GM19035 (cell line): ENCODE measurements at regions not wholly inside any gene's neighbourhood (a gene's known extent, or its start where the extent isn't known, plus 50 kb on each side); places are given as distances from the start of the nearest gene placed in this dataset.

ENCODE experiments used
- ATAC-seq: cut with Tn5 transposase; IDR thresholded peaks from one replicate; pipeline ENCODE4 v1.9.1; 2021; ENCODE audit not compliant: unreplicated experiment

- ATAC-seq = peak; percentile 69
Observed at GRCh38 chr6:1482381-1483166, 93.2 kb downstream of the FOXF2 start.

GRCh38 chr6:1485678-1486077 is 96.3 kb downstream of the FOXF2 start:
- ATAC-seq = no peak

- no peak for ATAC-seq
Observed at GRCh38 chr6:1486387-1486786, 97.0 kb downstream of the FOXF2 start.

DNA sequence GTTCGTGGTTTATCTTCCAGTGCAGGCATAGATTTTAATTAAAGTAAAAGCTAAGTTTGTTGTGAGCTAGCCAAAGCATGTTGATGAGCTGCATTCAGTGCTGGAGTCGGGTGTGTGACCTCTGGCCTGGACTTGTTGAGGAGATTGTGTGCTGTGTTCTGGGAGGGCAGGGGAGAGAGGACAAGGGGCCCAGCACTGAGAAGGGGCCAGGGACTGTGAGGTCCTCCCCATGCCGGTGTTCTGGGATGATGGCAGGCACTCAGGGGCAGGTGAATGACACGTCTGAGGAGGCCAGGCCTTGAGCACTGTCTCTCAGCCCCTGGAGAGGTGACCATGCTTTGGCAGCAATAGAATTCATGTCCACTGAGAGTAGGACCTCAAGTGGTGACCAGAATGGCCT is 97.9 kb downstream of the FOXF2 start:
- no peak for ATAC-seq

- ATAC-seq = no peak
Observed at GRCh38 chr6:1491025-1491424, 101.6 kb downstream of the FOXF2 start.

DNA sequence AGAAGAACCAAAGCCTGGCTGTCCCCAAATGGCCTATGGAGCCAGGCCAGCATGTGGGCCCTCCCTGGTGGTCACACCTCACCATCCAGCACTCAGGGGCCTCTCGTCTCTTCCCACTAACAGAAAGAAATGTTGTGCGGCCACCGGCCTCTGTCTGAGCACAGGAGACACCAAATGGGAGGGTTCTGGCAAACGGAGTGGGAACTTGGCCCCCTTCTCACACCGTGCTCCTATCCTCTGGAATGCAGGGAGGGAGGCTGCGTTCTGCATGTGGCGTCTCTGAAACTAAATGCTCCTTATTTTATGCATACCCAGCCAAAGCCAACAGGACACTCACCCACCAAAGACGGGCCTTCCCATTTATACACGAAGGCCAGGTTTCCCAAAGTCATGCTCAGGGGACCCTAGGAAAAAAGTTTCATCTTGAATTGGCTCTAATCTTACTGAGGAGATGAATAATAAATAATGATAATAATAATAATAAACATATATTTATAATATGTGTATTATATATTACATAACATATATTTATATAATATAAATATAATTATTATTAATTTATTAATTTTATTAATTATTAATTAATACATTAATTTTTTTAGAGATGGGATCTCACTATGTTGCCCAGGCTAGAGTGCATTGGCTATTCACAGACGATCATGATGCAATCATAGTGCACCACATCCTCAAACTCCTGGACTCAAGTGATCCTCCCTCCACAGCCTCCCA is 102.4 kb downstream of the FOXF2 start:
- ATAC-seq = no peak

- no peak for ATAC-seq
Observed at GRCh38 chr6:1494671-1495070, 105.3 kb downstream of the FOXF2 start.

DNA sequence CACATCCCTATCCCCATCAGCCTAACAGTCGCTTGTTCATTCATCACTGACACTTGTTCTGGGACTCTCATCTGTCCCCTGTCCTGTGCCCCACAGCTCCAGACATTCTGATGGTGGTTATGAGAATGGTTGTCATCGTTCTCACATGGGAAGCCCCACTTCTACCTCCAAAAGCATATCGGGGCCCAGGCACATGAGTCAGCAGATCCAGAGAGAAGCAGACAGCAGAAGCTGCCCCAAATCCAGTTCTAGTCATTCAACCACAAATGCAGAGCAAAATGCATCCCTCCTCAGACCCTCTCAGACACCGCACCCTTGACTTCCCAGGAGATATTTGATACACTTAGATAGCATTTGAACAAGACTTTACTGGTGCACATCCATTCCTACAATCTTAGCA is 106.0 kb downstream of the FOXF2 start:
- no peak for ATAC-seq

GRCh38 chr6:1496092-1496491 is 106.7 kb downstream of the FOXF2 start:
- no peak for ATAC-seq

GRCh38 chr6:1496836-1497760 is 107.7 kb downstream of the FOXF2 start:
- ATAC-seq = no peak

DNA sequence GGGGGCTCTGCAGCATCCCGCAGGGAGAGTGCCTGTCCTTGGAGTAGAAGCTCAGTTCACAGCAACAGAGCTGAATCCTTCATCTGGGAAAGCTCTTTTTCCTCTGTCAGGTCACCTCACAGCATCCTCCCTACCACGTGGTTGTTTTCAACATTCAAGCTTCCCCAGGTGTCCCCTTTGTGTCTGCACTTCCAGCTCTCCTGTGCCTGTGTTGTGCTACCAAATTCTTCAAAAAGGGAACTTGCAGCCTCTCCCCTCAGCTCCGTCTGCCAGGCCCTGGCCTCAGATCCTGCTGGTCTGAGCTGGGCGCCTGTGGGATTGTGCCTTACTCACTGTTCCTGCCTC is 108.4 kb downstream of the FOXF2 start:
- ATAC-seq = no peak

- no peak for ATAC-seq
Observed at GRCh38 chr6:1498491-1499113, 109.2 kb downstream of the FOXF2 start.

DNA sequence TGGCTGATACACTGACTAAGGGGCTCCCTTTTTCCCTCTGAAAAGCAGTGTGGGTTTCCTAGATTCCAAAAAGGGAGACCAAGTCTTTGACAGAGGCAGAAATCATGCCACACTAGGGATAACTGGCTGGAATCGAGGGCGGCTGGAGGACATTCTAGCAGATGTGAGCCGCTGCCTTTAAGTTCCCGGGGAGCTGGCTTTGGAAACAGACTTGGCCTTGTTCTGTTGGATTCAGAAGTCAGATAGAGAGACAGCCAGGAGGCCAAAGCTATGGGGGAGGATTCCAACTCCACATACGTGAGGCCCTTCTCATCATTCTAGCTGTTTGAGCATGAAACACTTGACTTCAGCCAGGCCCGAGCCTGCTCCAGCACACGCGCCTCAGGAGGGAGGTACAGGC is 109.9 kb upstream of the FOXC1 start:
- ATAC-seq = no peak

DNA sequence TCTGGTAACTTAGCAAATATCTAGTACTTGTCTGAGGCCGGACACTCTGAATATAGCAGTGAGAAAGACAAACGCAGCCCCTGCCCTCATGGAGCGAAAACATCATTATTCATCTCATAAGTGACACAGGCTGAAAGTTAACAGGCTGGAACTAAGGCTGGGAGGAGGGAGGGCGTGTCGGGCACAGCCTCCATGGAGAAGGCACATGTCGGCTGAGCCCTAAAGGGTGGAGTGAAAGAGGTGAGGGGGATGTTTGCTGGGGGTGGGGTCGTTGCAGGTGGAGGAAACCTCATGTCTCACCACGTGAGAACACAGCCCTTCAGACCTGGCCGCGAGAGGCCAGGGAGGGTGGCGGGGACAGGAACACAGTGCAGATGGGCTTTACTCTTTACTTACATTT is 108.8 kb upstream of the FOXC1 start:
- no peak for ATAC-seq

DNA sequence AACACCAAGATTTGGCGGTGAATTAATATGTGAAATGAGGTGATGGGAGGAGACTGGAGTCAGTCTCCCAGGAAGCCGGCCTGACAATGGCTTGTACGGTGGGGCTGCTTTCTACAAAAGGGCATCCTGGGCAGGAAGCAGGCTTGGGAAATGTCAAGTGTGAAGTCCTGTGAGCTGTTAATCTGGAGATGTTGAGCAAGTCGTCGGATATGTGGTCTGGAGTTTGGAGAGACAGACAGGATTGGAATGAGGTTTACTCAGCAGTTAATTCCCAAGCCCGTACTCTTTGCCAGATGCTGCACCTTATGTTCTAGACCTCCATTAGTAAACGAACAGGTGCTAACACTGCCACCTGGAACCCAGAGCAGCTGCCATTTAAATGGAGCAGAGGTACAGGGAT is 107.7 kb upstream of the FOXC1 start:
- no peak for ATAC-seq

- ATAC-seq = no peak
Observed at GRCh38 chr6:1503811-1504210, 105.9 kb upstream of the FOXC1 start.

GRCh38 chr6:1504465-1504864 is 105.2 kb upstream of the FOXC1 start:
- no peak for ATAC-seq

- ATAC-seq = no peak
Observed at GRCh38 chr6:1507251-1507650, 102.5 kb upstream of the FOXC1 start.

GRCh38 chr6:1509241-1509640 is 100.5 kb upstream of the FOXC1 start:
- ATAC-seq = no peak

DNA sequence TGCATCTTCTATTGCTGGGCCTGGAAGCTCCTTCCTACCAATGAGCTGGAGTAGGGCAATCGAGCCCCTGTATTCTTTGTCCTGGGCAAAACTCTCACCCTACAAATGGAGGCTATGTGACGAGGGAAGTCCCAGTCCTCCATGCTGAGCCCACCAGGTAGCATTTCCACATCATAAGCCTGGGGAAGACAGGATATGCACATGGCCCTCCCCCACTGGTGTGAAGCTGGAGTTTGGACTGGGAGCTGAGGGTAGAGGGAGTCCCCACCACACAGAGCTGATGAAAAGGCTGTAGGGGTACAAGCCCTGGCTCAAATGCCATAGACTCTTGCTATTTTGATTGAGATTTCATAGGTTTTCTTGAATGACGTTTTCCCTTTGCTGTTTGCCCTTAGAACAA is 99.5 kb upstream of the FOXC1 start:
- ATAC-seq = no peak

DNA sequence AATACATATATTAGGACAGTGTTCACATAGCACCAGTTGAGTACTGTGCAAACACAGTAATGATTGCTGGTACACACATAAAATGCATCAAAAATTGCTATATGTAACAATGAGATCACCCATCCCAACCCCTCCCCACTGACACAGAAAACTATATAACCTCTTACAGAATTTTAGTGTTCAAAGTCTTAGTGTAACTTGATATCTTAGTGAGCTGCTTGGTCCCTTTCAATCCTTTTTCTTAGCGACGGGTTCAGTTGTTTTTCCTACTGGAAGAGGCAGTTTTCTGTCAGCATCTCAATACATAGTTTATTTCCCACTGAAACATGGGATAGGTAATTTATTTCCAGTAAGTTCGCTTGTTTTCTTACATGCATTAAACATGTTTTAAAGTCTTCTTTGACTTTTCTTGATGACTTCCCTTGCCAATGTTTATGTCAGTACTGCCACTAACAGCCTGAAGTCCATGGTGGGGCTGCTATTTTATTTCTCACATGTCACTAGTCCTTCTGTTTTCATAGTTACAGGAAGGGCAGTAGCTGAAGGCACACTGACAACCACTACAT is 96.4 kb upstream of the FOXC1 start:
- no peak for ATAC-seq
